ENCODE measurements at regions not wholly inside any gene's neighbourhood (a gene's known extent, or its start where the extent isn't known, plus 50 kb on each side); places are given as distances from the start of the nearest gene placed in this dataset.

DNA sequence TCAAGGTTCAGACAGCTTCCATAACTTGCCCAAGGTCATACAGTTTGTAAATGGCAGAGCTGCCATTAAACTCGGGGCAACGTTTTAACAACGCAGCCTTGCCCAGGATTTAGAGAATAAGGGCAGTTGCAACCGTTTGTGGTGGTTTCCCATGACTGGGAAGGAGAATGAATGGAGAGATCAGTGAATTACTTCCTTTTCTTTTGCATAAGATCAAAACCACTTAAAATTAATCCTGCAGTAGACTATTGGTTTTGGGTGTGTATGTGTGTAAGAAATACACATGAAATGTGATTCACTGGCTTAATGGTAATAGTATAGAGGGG lies 179.1 kb upstream of the MIR17HG start:
- H3K4me3 ChIP-seq (ENCODE audit: low read depth, low read length): no peak overlapping the region
- no peak for DNase-seq (ENCODE audit: low read depth)
- TF ChIP-seq, protein P1, sequence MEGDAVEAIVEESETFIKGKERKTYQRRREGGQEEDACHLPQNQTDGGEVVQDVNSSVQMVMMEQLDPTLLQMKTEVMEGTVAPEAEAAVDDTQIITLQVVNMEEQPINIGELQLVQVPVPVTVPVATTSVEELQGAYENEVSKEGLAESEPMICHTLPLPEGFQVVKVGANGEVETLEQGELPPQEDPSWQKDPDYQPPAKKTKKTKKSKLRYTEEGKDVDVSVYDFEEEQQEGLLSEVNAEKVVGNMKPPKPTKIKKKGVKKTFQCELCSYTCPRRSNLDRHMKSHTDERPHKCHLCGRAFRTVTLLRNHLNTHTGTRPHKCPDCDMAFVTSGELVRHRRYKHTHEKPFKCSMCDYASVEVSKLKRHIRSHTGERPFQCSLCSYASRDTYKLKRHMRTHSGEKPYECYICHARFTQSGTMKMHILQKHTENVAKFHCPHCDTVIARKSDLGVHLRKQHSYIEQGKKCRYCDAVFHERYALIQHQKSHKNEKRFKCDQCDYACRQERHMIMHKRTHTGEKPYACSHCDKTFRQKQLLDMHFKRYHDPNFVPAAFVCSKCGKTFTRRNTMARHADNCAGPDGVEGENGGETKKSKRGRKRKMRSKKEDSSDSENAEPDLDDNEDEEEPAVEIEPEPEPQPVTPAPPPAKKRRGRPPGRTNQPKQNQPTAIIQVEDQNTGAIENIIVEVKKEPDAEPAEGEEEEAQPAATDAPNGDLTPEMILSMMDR (conservative IDR thresholded peaks at IDR 0.05; ENCODE audit: low read depth, low read length): no peak

DNA sequence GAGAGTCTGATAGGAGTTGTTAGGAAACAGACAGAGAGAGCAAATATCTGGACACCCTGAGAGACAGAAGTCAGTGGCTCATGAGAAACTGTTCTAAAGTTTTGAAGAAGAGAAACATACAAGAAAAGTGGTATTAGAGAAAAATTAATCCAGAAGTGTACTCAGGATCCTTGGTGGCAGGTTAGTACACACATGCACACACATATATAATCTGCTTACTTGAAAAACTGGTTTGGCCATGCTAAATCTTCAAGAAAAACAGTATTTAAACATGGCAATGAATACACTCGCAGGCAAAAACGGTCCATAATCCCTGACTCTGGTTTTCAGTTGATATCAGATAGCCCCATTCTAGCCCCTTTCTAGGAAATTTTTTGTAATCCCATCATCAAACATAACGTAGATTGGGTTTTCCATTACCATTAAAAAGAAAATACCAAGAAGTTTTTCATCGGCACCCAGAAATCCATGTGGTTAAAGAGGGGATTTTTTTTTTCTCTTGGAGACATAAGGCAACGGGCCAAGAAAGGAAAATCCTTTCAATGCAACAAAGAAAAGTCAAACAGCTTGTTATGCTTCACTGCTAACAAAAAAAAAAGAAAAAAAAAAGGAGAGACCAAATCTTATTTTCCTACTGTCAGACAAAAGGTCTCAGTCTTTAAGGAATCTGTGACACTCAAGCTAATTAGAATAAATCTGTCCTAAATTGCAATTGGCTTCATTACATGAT lies 178.0 kb upstream of the MIR17HG start:
- TF ChIP-seq, protein P1 (conservative IDR thresholded peaks at IDR 0.05; ENCODE audit: low read depth, low read length): no peak
- no peak overlapping the region for H3K4me3 ChIP-seq (ENCODE audit: low read depth, low read length)
- no peak for DNase-seq (ENCODE audit: low read depth)

DNA sequence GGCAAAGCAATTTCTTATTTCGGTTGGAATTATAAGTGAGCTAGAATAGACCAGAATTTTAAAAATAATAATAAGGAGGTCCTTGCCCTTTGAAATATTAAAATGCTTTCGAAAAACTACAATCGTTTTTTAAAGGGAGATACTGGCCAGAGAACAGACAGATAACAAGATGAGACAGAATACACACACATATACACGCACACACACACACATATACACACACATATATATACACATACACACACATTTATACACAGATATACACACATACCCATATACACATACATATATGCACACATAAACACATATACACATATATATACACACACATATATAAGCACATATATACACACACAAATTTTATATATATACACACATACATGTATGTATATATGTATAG lies 175.3 kb upstream of the MIR17HG start:
- DNase-seq (ENCODE audit: low read depth): no peak
- H3K4me3 ChIP-seq (ENCODE audit: low read depth, low read length): no peak overlapping the region
- TF ChIP-seq, protein P1 (conservative IDR thresholded peaks at IDR 0.05; ENCODE audit: low read depth, low read length): no peak

DNA sequence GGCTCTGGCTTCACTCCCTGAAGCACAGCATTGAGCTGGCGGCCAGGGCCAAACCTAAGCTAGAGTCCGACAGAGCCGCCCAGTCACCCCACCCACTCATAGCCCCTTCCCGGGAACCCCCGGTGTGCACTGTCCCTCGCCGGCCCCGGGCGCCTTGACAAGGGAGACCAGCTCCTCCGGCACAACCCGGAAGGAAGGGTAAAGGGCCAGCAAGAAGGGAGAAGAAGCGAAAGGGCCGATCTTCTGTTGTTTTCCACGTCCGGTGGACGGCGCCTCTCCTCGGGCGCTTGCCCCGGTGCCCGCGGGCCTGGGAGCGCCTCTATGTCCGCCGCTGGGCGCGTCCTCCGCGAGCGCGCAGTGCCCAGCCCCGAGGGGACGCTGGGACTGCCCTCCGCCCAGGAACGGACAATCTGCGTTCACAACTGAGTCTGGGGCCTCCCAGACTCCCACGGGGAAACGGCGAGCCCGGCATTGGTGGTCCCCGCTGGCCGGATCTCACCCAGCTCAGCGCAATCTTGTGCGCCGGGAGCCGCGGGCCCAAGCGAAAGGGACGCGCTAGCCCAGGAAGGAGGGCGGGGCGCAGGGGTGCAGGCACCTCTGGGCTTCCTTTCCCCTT lies 172.5 kb upstream of the MIR17HG start:
- peak overlapping the region; percentile 64 for H3K4me3 ChIP-seq (ENCODE audit: low read depth, low read length)
- TF ChIP-seq, protein P1 (conservative IDR thresholded peaks at IDR 0.05; ENCODE audit: low read depth, low read length): no peak
- DNase-seq (ENCODE audit: low read depth): no peak

DNA sequence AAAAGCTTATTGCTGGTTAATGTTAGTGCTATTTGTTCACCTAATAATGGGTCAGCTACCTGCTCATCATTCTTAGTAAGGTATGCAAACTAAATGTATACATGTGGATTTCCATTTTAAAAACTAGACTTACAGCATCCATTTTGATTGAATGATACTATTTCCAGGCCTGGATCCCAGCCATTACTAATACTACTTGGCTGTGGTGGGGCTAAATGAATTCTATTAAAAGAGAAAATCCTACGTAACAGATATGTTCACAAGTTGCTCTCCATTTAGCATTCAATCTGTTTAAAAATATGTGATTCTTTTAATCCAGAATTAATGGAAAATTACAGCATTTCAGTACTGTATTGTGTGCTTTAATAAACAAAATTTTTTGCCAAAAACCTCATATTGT lies 169.4 kb upstream of the MIR17HG start:
- no peak for DNase-seq (ENCODE audit: low read depth)
- no peak overlapping the region for H3K4me3 ChIP-seq (ENCODE audit: low read depth, low read length)
- TF ChIP-seq, protein P1 (conservative IDR thresholded peaks at IDR 0.05; ENCODE audit: low read depth, low read length): no peak

DNA sequence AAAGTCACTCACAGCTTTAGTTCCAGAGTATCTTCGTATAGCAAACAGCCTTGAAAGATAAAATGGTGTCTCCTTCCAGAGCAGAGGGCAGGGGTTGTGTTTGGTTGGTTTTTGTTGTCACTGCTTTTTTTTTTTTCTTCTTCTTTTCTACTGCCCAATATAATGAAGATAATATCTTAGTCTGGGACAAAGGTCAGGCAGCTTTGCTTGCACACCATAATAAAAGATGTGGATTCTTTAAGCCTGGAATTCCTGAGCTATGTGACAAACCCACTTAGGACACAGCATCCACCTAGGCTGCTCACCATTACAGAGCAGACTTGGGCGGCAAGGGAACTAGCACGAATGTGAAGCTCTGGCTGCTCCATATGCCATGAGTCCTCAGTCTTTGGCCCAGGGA lies 165.6 kb upstream of the MIR17HG start:
- DNase-seq (ENCODE audit: low read depth): no peak
- TF ChIP-seq, protein P1 (conservative IDR thresholded peaks at IDR 0.05; ENCODE audit: low read depth, low read length): no peak
- H3K4me3 ChIP-seq (ENCODE audit: low read depth, low read length): no peak overlapping the region

Data from epithelial cell of proximal tubule (primary cell).